Ascending aorta (tissue), 2 donors: ENCODE measurements at regions not wholly inside any gene's neighbourhood (a gene's known extent, or its start where the extent isn't known, plus 50 kb on each side); places are given as distances from the start of the nearest gene placed in this dataset.

Experiments used
- DNase-seq, 2 donors: peaks; one replicate each; pipeline ENCODE4 v3.0.0-alpha.2; 2019; ENCODE audit warnings: low spot score in 2 of 2
- H3K27ac ChIP-seq, 2 donors: fragments of 200-600 bp; sonication (generic); one replicate each; pipeline ENCODE4 v1.5.1; 2016 to 2017; ENCODE audit warnings: mild to moderate bottlenecking in 1 of 2
- H3K27me3 ChIP-seq: fragments of 200-600 bp; sonication (generic); one replicate; pipeline ENCODE4 v1.5.1; 2017
- H3K36me3 ChIP-seq, 2 donors: fragments of 200-600 bp; sonication (generic); one replicate each; pipeline ENCODE4 v1.5.1; 2016
- H3K4me1 ChIP-seq, 2 donors: fragments of 200-600 bp; sonication (generic); one replicate each; pipeline ENCODE4 v1.5.1; 2016 to 2017; ENCODE audit warnings: mild to moderate bottlenecking in 1 of 2
- H3K4me3 ChIP-seq, 2 donors: fragments of 200-600 bp; sonication (generic); one replicate each; pipeline ENCODE4 v1.5.1; 2016 to 2017; ENCODE audit warnings: mild to moderate bottlenecking in 1 of 2
- H3K9me3 ChIP-seq, 2 donors: fragments of 200-600 bp; sonication (generic); one replicate each; pipeline ENCODE4 v1.5.1; 2016
- CTCF ChIP-seq, 3 experiments: fragments of 200-600 bp in 2 of 3; fragments of 450-650 bp in 1 of 3; sonication (generic) in 2 of 3; IDR thresholded peaks; one replicate each; pipeline ENCODE4 v1.5.1; 2016 to 2019; ENCODE audit warnings: antibody characterized with exemption in 3 of 3, mild to moderate bottlenecking in 1 of 3, moderate library complexity in 1 of 3
- intact Hi-C: fragments of 100-400 bp; cut with DNase I; formaldehyde crosslinking; loops from one replicate; pipeline ENCODE4 v1.15.1; 2023

DNA sequence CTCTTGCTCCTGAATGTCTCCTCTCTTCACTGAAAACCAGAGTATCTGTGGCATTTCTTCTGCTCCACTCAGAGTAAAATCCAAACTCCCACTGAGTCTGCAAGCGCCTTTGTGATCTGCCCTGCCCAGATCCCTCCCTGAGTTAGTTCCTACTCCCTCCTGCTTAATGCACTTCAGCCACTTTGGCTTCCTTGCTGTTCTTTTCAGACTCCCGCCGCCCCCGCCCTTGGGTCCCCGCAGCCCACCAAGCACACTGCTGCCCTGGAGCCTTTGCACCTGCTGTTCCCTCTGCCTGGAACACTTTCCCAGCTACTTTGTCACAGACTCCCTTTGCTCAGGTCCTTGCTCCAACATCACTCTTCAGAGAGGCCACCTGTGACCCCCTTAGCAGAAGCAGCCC is 127.2 kb upstream of the SLC25A48 start:
- Histone ChIP-seq H3K27me3 (no peaks in the 10 kb centered on the region), H3K27ac (no peak overlapping the region), H3K36me3 (no peaks in the 10 kb centered on the region), H3K4me1 (no peaks in the 10 kb centered on the region), H3K4me3 (no peak overlapping the region), H3K9me3 (no peaks in the 10 kb centered on the region)
- TF ChIP-seq CTCF (IDR thresholded peaks at IDR 0.05): no peak
- intact Hi-C loops: no loop called here
- no peak for DNase-seq

DNA sequence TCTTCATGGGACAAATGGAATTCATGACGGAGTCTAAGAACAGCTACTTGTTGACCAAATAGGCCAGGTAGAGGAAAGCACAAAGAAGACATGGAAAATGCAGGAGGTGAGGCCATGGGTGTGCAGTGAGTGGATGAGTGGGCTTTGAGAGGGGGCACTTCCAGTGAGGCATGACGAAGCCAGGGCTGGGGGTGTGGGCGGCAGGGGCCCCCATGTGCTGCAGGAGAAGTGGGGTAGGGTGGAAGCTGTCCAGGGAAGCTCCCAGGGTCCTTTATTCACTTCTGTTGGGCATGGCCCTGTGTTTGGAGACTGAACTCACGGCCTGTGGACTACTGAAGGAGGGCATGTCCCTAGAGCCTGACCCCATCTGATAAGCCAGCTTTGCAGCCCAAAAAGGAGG is 127.6 kb upstream of the SLC25A48 start:
- intact Hi-C loops: no loop called here
- DNase-seq: no peak
- H3K4me1 ChIP-seq: no peaks in the 10 kb centered on the region

GRCh38 chr5:135706474-135706873 is 127.7 kb upstream of the CXCL14 start:
- no peaks in the 10 kb centered on the region for H3K27me3 ChIP-seq
- H3K36me3 ChIP-seq: no peaks in the 10 kb centered on the region
- H3K4me3 ChIP-seq: no peak overlapping the region
- intact Hi-C loops: no loop called here
- H3K4me1 ChIP-seq: no peaks in the 10 kb centered on the region
- no peak for TF ChIP-seq CTCF (IDR thresholded peaks at IDR 0.05)
- H3K27ac ChIP-seq: no peak overlapping the region
- no peaks in the 10 kb centered on the region for H3K9me3 ChIP-seq
- DNase-seq: no peak

More for the DNA sequence above, 127.6 kb upstream of the SLC25A48 start:
- Histone ChIP-seq H3K36me3 (no peaks in the 10 kb centered on the region), H3K4me3 (no peak overlapping the region), H3K27ac (no peak overlapping the region), H3K9me3 (no peaks in the 10 kb centered on the region), H3K27me3 (no peaks in the 10 kb centered on the region)
- TF ChIP-seq CTCF (IDR thresholded peaks at IDR 0.05): no peak

DNA sequence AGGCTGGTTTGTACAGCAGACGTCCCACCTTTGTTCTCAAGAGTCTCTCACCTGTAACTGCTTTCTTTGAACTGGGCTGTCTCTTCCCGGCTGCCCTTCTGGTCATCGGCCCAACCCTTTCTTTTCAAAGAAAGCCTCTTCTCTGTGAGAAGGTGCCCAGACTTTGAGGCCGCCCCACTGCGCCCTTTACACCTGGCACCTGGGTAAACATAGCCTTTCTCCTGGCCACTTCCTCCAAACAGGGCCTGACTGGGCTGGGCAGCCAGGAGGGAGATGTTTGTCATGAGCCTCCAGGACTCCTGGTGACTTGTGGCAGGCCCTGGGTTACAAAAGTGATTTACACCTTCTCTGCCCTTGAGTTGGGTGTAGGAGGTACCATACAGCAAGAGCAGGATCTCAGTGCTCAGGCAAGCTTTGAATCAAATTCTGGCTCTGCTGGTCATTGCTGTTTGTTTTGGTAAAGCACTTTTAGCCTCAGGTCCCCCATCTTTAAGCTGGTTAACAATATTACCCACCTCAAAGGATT is 127.2 kb upstream of the CXCL14 start:
- Histone ChIP-seq H3K36me3 (no peaks in the 10 kb centered on the region), H3K27me3 (no peaks in the 10 kb centered on the region), H3K4me3 (no peak overlapping the region), H3K9me3 (no peaks in the 10 kb centered on the region), H3K27ac (no peak overlapping the region), H3K4me1 (no peaks in the 10 kb centered on the region)
- DNase-seq: no peak
- intact Hi-C loops: no loop called here
- TF ChIP-seq CTCF (IDR thresholded peaks at IDR 0.05): no peak

- intact Hi-C loops: no loop called here
- no peak overlapping the region for H3K27ac ChIP-seq
- no peaks in the 10 kb centered on the region for H3K27me3 ChIP-seq
- H3K4me1 ChIP-seq: no peaks in the 10 kb centered on the region
- DNase-seq: no peak
- no peaks in the 10 kb centered on the region for H3K9me3 ChIP-seq
- H3K4me3 ChIP-seq: no peak overlapping the region
- no peak for TF ChIP-seq CTCF (IDR thresholded peaks at IDR 0.05)
- no peaks in the 10 kb centered on the region for H3K36me3 ChIP-seq
Observed at GRCh38 chr5:135705141-135705631, 126.4 kb upstream of the CXCL14 start.

GRCh38 chr5:135704616-135705015 is 125.8 kb upstream of the CXCL14 start:
- no peak for TF ChIP-seq CTCF (IDR thresholded peaks at IDR 0.05)

More at GRCh38 chr5:135704616-135705015, 125.8 kb upstream of the CXCL14 start:
- H3K9me3 ChIP-seq: no peaks in the 10 kb centered on the region
- intact Hi-C loops: no loop called here
- no peak overlapping the region for H3K4me3 ChIP-seq
- no peaks in the 10 kb centered on the region for H3K27me3 ChIP-seq
- H3K4me1 ChIP-seq: no peaks in the 10 kb centered on the region
- H3K36me3 ChIP-seq: no peaks in the 10 kb centered on the region
- no peak for DNase-seq
- H3K27ac ChIP-seq: no peak overlapping the region
